IgD-negative memory B cell (primary cell): ENCODE measurements at regions not wholly inside any gene's neighbourhood (a gene's known extent, or its start where the extent isn't known, plus 50 kb on each side); places are given as distances from the start of the nearest gene placed in this dataset.

Experiments
- H3K27ac Mint-ChIP-seq, 3 donors: one replicate each; pipeline ENCODE4 v1.8.0; 2020 to 2022; ENCODE audit warnings: mild to moderate bottlenecking in 3 of 3, mixed read lengths in 3 of 3, moderate library complexity in 1 of 3
- H3K27me3 Mint-ChIP-seq: one replicate; pipeline ENCODE4 v1.8.0; 2021; ENCODE audit warnings: mixed read lengths
- H3K36me3 Mint-ChIP-seq: one replicate; pipeline ENCODE4 v1.8.0; 2020; ENCODE audit warnings: mild to moderate bottlenecking, mixed read lengths
- H3K4me1 Mint-ChIP-seq, 3 donors: one replicate each; pipeline ENCODE4 v1.8.0; 2020 to 2022; ENCODE audit warnings: mixed read lengths in 3 of 3, mild to moderate bottlenecking in 1 of 3
- H3K4me3 Mint-ChIP-seq, 4 donors: one replicate each; pipeline ENCODE4 v1.8.0; 2020 to 2022; ENCODE audit warnings: mild to moderate bottlenecking in 4 of 4, mixed read lengths in 4 of 4, moderate library complexity in 3 of 4
- H3K9me3 Mint-ChIP-seq, 3 donors: one replicate each; pipeline ENCODE4 v1.8.0; 2020 to 2021; ENCODE audit warnings: mixed read lengths in 3 of 3, mild to moderate bottlenecking in 1 of 3

DNA sequence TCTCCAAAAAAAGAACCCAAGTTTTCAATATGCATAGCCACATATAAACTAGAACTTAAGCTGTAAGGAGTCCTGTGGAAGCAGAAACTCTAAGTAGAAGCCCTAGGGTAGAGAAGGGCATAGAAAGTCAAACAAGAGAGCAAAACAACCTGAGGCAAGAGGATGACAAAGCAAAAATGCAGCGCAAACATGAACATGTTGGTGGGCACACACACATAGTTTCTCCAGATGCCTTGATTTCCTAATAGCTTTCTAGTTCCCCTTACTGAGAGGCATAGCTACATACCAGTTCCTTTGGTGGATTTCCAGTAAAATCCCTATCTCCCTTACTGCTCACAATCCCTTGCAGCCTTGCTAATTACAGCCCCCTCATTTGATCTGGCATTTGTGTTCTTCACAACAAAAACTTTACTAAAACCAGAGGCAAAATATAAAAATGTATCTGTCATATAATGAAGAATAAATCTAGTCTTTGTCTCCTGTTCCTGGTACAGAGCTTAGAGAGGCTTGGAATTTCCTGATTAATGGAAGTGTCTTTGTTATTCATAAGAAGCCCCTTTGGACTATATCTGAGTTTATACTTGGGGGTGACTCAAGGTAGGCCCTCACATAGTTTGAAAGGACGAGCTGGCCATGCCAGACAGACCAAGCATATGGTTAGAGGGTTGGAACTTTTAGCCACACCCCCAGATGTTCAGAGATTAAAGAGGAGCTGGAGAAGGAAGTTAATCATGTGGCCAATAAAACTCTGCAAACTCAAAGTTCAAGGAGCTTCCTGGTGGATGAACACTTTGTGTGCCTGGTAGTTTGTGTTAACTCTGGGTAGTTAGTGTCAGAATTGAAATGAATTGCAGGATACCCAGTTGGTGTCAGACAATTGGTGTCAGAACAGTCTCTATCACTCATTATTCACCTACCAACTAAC lies 52.7 kb upstream of the ZCCHC13 start:
- H3K36me3 Mint-ChIP-seq, result no peaks in the 10 kb centered on the region
- H3K27ac Mint-ChIP-seq, result no peak overlapping the region
- H3K4me3 Mint-ChIP-seq, result no peak overlapping the region

DNA sequence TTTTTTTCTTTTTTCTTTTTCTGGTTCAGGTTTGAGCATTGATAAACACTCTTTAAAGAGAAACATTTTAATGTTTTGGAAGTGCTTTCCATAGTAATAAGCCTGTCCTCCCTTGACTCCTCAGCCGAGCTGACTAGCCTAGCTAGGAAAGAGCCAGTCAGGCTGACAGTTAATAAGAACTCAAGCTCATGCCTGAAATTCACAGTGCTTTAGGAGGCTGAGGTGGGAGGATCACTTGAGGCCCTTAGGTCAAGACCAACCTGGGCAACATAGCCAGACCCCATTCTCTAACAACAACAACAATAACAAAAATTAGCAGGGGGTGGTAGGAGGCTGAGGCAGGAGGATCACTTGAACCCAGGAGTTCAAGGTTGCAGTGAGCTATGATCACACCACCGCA lies 53.4 kb upstream of the ZCCHC13 start:
- Mint-ChIP-seq H3K4me3 (no peak overlapping the region), H3K36me3 (no peaks in the 10 kb centered on the region), H3K9me3 (no peaks in the 10 kb centered on the region), H3K27me3 (peaks cover 1% of the 10 kb centered on the region), H3K4me1 (peaks cover 0 to 3% (median 2%) of the 10 kb centered on the region in 3 donors), H3K27ac (no peak overlapping the region)

More for the DNA sequence above, 52.7 kb upstream of the ZCCHC13 start:
- Mint-ChIP-seq H3K9me3 (no peaks in the 10 kb centered on the region), H3K4me1 (peaks cover 0 to 3% (median 2%) of the 10 kb centered on the region in 3 donors), H3K27me3 (peaks cover 1% of the 10 kb centered on the region)

DNA sequence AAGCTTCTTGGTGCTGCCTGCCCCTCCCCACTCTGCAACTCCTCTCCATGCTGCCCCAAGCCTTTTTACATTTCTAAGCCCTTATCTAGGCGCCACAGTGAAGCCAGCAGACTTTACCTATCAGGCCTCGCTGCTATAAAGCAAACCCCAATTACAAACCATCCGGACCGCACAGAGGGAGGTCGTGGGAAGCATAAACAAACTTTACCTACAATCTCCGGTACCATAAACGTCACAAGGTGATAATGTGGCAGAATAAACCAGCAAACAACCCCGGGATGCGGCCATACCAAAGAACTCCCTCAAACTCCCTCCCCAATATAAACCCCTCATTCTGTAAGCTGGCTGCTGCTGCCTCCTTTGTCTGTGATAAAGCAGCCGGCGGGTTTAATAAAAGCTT lies 54.0 kb upstream of the ZCCHC13 start:
- H3K4me3 Mint-ChIP-seq, result no peak overlapping the region
- no peaks in the 10 kb centered on the region for H3K36me3 Mint-ChIP-seq
- H3K27ac Mint-ChIP-seq, result no peak overlapping the region
- H3K9me3 Mint-ChIP-seq, result no peaks in the 10 kb centered on the region
- peaks cover 1% of the 10 kb centered on the region for H3K27me3 Mint-ChIP-seq
- peaks cover 0 to 3% (median 2%) of the 10 kb centered on the region in 3 donors for H3K4me1 Mint-ChIP-seq

DNA sequence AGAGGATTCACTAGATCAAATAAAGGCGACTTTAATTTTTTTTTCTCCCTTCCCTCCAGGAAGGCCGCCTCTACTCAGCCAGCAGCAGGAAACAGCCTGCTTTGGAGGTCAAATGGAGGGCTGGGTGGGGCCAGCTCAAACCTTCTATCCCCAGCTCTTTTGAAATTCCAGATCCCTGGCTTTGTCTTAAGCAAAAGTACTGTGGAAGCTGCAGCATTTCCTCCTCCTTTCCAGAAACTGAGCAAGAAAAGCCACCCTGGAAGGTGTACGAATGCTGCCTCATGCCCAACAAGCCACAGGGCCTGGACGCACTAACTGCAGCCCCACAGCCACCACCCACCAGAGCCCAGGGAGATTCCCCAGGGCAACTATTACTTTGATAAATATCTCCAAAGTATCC lies 55.1 kb upstream of the ZCCHC13 start:
- no peaks in the 10 kb centered on the region for H3K36me3 Mint-ChIP-seq
- no peak overlapping the region for H3K27ac Mint-ChIP-seq
- H3K4me1 Mint-ChIP-seq, result peaks cover 0 to 3% (median 2%) of the 10 kb centered on the region in 3 donors
- no peak overlapping the region for H3K4me3 Mint-ChIP-seq
- H3K9me3 Mint-ChIP-seq, result no peaks in the 10 kb centered on the region
- H3K27me3 Mint-ChIP-seq, result peaks cover 1% of the 10 kb centered on the region

DNA sequence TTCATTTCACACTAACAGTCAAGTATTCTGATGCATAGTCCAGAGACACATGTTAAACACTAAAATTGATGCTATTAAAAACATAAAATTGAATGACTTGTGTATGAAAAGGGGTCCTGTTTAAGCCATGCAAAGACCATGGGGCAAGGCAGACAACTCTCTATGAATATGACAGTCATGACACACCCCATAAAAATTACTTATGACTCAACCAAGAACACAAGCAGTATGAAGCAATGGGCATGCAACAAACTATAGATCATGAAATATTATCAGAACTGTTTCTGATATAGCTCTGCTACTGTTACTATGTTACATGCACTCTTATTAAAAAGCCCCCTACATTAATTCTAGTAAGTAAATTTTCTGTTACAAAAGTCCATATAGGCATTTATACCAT lies 57.5 kb upstream of the ZCCHC13 start:
- peaks cover 0 to 8% (median 0%) of the 10 kb centered on the region in 3 donors for H3K4me1 Mint-ChIP-seq
- peaks cover 1% of the 10 kb centered on the region for H3K27me3 Mint-ChIP-seq
- H3K27ac Mint-ChIP-seq, result no peak overlapping the region
- no peak overlapping the region for H3K4me3 Mint-ChIP-seq
- H3K9me3 Mint-ChIP-seq, result no peaks in the 10 kb centered on the region
- no peaks in the 10 kb centered on the region for H3K36me3 Mint-ChIP-seq

DNA sequence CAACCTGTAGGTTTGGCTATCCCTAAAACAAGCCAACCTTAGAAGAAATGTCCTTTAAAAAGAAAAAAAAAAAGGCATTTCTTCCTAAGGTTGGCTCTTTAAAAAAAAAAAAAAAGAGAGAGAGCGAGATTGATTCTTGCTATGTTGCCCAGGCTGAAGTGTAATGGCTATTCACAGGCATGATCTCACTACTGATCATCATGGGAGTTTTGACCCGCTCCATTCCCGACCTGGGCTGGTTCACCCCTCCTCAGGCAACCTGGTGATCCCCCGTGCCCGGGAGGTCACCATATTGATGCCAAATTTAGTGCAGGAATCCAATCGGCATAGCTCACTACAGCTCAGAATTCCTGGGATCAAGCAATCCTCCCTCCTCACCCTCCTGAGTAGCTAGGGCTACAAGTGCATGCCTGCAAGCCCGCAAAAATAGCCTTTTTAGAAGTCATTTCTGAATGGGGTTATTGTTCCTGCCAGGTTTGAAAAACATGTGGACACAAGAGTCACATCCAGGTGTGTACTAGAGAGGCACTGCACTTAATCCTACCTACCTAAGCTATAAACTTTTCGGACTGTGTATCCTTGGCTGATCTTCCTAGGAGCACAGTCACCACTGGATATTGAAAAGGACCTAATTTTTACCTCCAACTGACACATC lies 61.4 kb upstream of the ZCCHC13 start:
- Mint-ChIP-seq H3K36me3 (no peaks in the 10 kb centered on the region), H3K4me3 (no peak overlapping the region), H3K9me3 (no peaks in the 10 kb centered on the region), H3K4me1 (peaks cover 0 to 8% (median 0%) of the 10 kb centered on the region in 3 donors), H3K27ac (no peak overlapping the region), H3K27me3 (peaks cover 1% of the 10 kb centered on the region)

DNA sequence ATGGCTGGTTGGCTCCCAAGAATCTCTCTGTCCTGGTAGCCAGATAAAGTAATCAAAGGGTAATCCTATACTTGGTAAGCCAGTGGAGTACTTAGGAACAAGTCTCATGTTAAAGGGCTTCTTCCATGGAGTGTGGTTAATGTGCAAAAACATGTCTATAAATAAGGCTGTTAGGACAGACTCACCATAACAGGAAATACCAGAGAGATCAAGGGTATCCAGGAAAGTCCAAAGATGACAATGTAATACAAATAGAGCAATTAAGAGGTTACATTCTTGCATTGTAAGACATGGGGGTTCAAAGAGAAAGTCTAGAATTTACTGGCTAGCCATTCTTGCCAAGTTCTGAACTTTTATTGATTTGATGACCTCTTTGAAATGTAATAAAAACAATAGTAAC lies 61.9 kb upstream of the ZCCHC13 start:
- H3K4me1 Mint-ChIP-seq, result peaks cover 0 to 8% (median 0%) of the 10 kb centered on the region in 3 donors
- H3K9me3 Mint-ChIP-seq, result no peaks in the 10 kb centered on the region
- H3K4me3 Mint-ChIP-seq, result no peak overlapping the region
- H3K36me3 Mint-ChIP-seq, result no peaks in the 10 kb centered on the region
- peaks cover 1% of the 10 kb centered on the region for H3K27me3 Mint-ChIP-seq
- no peak overlapping the region for H3K27ac Mint-ChIP-seq

DNA sequence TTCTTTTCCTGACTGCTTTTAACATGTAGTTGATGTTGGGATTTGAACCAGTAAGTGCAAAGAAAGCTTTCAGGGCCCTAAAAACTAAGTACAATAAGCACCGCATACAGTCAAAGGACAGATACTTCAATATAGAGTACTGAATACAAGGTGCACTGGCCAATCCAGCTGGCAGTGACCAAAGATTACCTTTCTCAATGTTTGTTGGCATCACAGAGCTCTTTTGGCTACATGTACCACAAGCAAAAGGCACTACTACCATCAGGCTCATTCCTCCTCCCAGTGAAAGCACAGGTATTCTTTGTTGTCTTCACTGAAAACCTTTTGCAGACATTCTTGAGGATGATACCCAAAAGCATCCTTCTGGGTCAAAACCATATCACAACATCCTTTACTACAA lies 65.2 kb upstream of the ZCCHC13 start:
- Mint-ChIP-seq H3K27me3 (peaks cover 1% of the 10 kb centered on the region), H3K36me3 (no peaks in the 10 kb centered on the region), H3K9me3 (no peaks in the 10 kb centered on the region), H3K4me1 (peaks cover 0 to 5% (median 0%) of the 10 kb centered on the region in 3 donors), H3K27ac (no peak overlapping the region), H3K4me3 (no peak overlapping the region)

DNA sequence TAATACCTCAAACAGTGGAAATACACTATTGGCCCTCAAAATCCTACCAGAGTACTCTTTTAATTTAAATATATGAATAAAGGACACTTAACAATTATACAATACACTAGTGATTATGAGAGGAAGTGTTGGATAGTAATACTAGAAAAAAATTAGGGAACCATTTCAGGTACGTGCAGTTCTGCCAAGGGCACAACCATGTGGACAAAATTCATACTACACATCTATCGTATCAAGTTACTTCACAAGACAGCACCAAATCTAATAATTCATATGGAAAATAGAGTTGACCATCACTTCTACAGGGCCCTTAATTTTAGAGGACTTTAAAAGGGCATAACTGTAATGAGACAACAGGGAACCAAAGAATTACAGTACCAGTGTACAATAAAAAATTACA lies 69.2 kb upstream of the ZCCHC13 start:
- H3K9me3 Mint-ChIP-seq, result no peaks in the 10 kb centered on the region
- no peak overlapping the region for H3K27ac Mint-ChIP-seq
- peaks cover 1% of the 10 kb centered on the region for H3K27me3 Mint-ChIP-seq
- H3K4me3 Mint-ChIP-seq, result no peak overlapping the region
- no peaks in the 10 kb centered on the region for H3K36me3 Mint-ChIP-seq
- H3K4me1 Mint-ChIP-seq, result peaks cover 0 to 2% (median 0%) of the 10 kb centered on the region in 3 donors

DNA sequence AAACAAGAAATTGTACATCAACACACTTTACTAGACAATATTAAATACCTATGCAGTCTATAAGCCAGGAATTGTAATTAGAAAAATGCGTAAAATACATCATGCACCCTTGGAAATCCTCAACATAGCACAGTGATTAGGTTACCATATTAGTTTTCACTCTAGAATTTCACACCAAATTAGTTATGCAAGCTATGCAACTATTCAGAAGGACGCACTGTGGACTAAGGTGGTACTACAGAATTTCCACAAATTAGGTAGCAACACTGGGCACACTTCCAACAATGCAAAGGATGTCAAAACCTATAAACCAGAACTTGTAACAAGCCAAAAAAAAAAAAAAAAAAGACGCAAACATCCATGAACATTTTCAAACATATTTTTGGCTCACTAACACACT lies 71.1 kb upstream of the ZCCHC13 start:
- Mint-ChIP-seq H3K27ac (no peak overlapping the region), H3K4me3 (no peak overlapping the region), H3K27me3 (no peaks in the 10 kb centered on the region), H3K36me3 (no peaks in the 10 kb centered on the region), H3K4me1 (peaks cover 0 to 2% (median 1%) of the 10 kb centered on the region in 3 donors), H3K9me3 (no peaks in the 10 kb centered on the region)

DNA sequence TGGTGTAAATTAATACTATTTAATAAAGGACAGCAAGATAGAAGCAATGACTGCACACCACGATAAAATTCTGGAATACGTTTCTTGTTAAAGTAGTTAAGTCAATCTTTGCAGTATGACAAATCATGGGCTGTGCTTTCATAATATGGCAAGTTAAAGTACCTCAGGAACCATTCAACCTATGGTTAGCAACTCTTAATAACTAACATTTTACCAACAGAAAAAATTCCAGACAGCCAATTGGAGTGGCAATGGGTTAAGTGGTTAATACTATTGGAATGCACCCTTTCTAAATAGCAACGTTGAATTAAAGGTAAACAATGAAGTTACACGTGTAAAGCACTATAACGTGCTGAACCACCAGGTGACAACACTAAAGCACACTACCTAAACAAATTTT lies 72.4 kb upstream of the ZCCHC13 start:
- no peaks in the 10 kb centered on the region for H3K9me3 Mint-ChIP-seq
- H3K27ac Mint-ChIP-seq, result no peak overlapping the region
- peaks cover 0 to 2% (median 1%) of the 10 kb centered on the region in 3 donors for H3K4me1 Mint-ChIP-seq
- H3K36me3 Mint-ChIP-seq, result no peaks in the 10 kb centered on the region
- H3K27me3 Mint-ChIP-seq, result no peaks in the 10 kb centered on the region
- no peak overlapping the region for H3K4me3 Mint-ChIP-seq

DNA sequence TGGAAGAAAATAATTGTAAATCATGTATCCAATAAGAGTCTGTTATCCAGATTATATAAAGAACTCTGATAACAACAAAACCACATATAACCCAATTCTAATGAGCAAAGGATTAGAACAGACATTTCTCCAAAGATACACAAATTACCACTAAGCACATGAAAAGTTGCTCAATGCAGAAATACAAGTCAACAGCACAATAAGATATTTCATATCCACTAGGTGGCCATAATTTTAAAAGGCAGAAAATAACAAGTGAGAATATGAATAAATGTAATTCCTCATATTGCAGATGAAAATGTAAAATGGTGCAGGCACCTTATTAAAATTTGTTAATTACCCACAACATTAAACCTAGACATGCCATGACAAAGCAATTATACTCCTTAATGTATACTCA lies 73.9 kb upstream of the ZCCHC13 start:
- H3K36me3 Mint-ChIP-seq, result no peaks in the 10 kb centered on the region
- H3K27ac Mint-ChIP-seq, result no peak overlapping the region
- H3K9me3 Mint-ChIP-seq, result no peaks in the 10 kb centered on the region
- H3K27me3 Mint-ChIP-seq, result no peaks in the 10 kb centered on the region
- H3K4me1 Mint-ChIP-seq, result peaks cover 0 to 2% (median 1%) of the 10 kb centered on the region in 3 donors
- H3K4me3 Mint-ChIP-seq, result no peak overlapping the region

DNA sequence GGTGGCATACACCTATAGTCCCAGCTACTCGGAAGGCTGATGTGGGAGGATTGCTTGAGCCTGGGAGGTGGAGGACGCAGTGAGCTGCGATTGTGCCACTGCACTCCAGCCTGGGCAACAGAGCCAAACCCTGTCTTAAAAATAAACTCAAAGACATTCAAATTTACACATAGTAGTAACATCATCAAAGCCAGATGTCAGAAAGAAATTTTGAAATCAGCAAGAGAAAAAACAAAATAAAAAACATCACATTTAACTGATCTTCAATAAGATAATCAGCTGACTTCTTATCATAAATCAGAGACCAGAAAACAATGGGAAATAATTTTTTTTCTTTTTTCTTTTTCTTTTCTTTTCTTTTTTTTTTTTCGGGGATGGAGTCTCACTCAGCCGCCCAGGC lies 78.9 kb upstream of the ZCCHC13 start:
- H3K9me3 Mint-ChIP-seq, result no peaks in the 10 kb centered on the region
- peaks cover 1 to 4% (median 2%) of the 10 kb centered on the region in 3 donors for H3K4me1 Mint-ChIP-seq
- H3K27ac Mint-ChIP-seq, result no peak overlapping the region
- H3K27me3 Mint-ChIP-seq, result no peaks in the 10 kb centered on the region
- H3K4me3 Mint-ChIP-seq, result no peak overlapping the region
- H3K36me3 Mint-ChIP-seq, result no peaks in the 10 kb centered on the region

DNA sequence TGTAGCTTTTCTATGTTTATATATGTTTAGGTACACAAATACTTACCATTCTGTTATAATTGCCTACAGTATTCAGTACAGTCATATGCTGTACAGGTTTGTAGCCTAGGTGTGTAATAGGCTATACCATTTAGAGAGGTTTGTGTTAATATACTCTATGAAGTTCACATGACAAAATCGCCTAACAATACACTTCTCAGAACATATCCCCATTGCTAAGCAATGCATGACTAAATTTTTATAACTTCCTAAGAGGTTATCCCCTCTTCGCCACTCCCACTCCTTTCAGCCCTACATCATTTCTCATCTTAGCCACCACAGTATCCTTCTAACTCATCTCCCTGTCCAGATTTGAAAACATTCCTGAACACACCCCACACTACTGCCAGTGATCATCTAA lies 83.7 kb upstream of the ZCCHC13 start:
- H3K9me3 Mint-ChIP-seq, result no peaks in the 10 kb centered on the region

DNA sequence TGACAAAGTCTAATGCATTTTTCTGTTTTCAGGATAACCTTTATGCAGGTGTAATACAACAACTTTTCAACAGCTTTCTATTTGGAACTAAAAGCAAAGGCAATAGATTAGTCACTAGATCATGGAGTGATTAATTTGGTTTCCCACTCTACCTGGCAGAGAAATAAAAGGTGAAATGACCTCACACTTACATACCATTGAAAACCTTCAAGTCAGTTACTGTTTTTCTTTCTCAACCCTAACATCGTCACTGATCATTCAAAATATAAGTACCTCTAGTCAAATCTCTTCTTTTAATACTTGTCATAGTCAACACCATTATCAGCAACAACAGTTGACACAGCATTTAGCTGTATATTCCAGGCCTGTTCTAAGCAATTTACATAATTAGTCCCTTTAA lies 85.1 kb upstream of the ZCCHC13 start:
- Mint-ChIP-seq H3K4me1 (peaks cover 0 to 4% (median 0%) of the 10 kb centered on the region in 3 donors), H3K27me3 (no peaks in the 10 kb centered on the region), H3K27ac (no peak overlapping the region), H3K4me3 (no peak overlapping the region), H3K36me3 (peaks cover 6% of the 10 kb centered on the region), H3K9me3 (peaks cover 0 to 1% (median 0%) of the 10 kb centered on the region in 3 donors)

More for the DNA sequence above, 83.7 kb upstream of the ZCCHC13 start:
- no peak overlapping the region for H3K4me3 Mint-ChIP-seq
- peaks cover 5% of the 10 kb centered on the region for H3K36me3 Mint-ChIP-seq
- H3K27ac Mint-ChIP-seq, result no peak overlapping the region
- H3K27me3 Mint-ChIP-seq, result no peaks in the 10 kb centered on the region
- H3K4me1 Mint-ChIP-seq, result peaks cover 0 to 4% (median 0%) of the 10 kb centered on the region in 3 donors
